ENCODE measurements at regions not wholly inside any gene's neighbourhood (a gene's known extent, or its start where the extent isn't known, plus 50 kb on each side); places are given as distances from the start of the nearest gene placed in this dataset.

- H3K36me3 ChIP-seq (ENCODE audit: insufficient read depth), result no peaks in the 10 kb centered on the region
- DNase-seq (ENCODE audit: extremely low spot score), result no peak
- H3K4me3 ChIP-seq (ENCODE audit: low read depth, low read length), result no peak overlapping the region
- no peaks in the 10 kb centered on the region for H3K4me1 ChIP-seq (ENCODE audit: insufficient read depth)
- 75% methylated on average over 13 of the region's 13 CpGs for WGBS
- no peak overlapping the region for H3K27ac ChIP-seq (ENCODE audit: low read depth)
Measured at GRCh38 chr3:193879099-193879863, 256.7 kb upstream of the HES1 start.

- no peak overlapping the region for H3K27ac ChIP-seq (ENCODE audit: low read depth)
- H3K4me1 ChIP-seq (ENCODE audit: insufficient read depth), result no peaks in the 10 kb centered on the region
- H3K36me3 ChIP-seq (ENCODE audit: insufficient read depth), result no peaks in the 10 kb centered on the region
- no peak overlapping the region for H3K4me3 ChIP-seq (ENCODE audit: low read depth, low read length)
- no peak for DNase-seq (ENCODE audit: extremely low spot score)
- 64% methylated on average over 1 of the region's 1 CpG for WGBS
Measured at GRCh38 chr3:193879864-193880242, 256.1 kb upstream of the HES1 start.

- no peak for DNase-seq (ENCODE audit: extremely low spot score)
- Histone ChIP-seq H3K4me3 (ENCODE audit: low read depth, low read length) (no peak overlapping the region), H3K36me3 (ENCODE audit: insufficient read depth) (no peaks in the 10 kb centered on the region), H3K4me1 (ENCODE audit: insufficient read depth) (no peaks in the 10 kb centered on the region), H3K27ac (ENCODE audit: low read depth) (no peak overlapping the region)
- 94% methylated on average over 6 of the region's 6 CpGs for WGBS
Measured at GRCh38 chr3:193882091-193882490, 253.9 kb upstream of the HES1 start.

GRCh38 chr3:193883551-193883950 is 252.4 kb upstream of the HES1 start:
- H3K36me3 ChIP-seq (ENCODE audit: insufficient read depth), result no peaks in the 10 kb centered on the region
- no peak for DNase-seq (ENCODE audit: extremely low spot score)
- 76% methylated on average over 3 of the region's 3 CpGs for WGBS
- H3K4me1 ChIP-seq (ENCODE audit: insufficient read depth), result no peaks in the 10 kb centered on the region
- no peak overlapping the region for H3K27ac ChIP-seq (ENCODE audit: low read depth)
- no peak overlapping the region for H3K4me3 ChIP-seq (ENCODE audit: low read depth, low read length)

GRCh38 chr3:193884027-193884426 is 251.9 kb upstream of the HES1 start:
- no peak for DNase-seq (ENCODE audit: extremely low spot score)
- Histone ChIP-seq H3K36me3 (ENCODE audit: insufficient read depth) (no peaks in the 10 kb centered on the region), H3K4me1 (ENCODE audit: insufficient read depth) (no peaks in the 10 kb centered on the region), H3K4me3 (ENCODE audit: low read depth, low read length) (no peak overlapping the region), H3K27ac (ENCODE audit: low read depth) (no peak overlapping the region)
- 77% methylated on average over 7 of the region's 7 CpGs for WGBS

- H3K36me3 ChIP-seq (ENCODE audit: insufficient read depth), result no peaks in the 10 kb centered on the region
- WGBS, result 88% methylated on average over 4 of the region's 4 CpGs
- H3K4me3 ChIP-seq (ENCODE audit: low read depth, low read length), result no peak overlapping the region
- H3K4me1 ChIP-seq (ENCODE audit: insufficient read depth), result no peaks in the 10 kb centered on the region
- DNase-seq (ENCODE audit: extremely low spot score), result no peak
- no peak overlapping the region for H3K27ac ChIP-seq (ENCODE audit: low read depth)
Measured at GRCh38 chr3:193884652-193885051, 251.3 kb upstream of the HES1 start.

GRCh38 chr3:193885832-193886231 is 250.1 kb upstream of the HES1 start:
- H3K36me3 ChIP-seq (ENCODE audit: insufficient read depth), result no peaks in the 10 kb centered on the region
- H3K27ac ChIP-seq (ENCODE audit: low read depth), result no peak overlapping the region
- no peak overlapping the region for H3K4me3 ChIP-seq (ENCODE audit: low read depth, low read length)
- peak; percentile 74 for DNase-seq (ENCODE audit: extremely low spot score)
- H3K4me1 ChIP-seq (ENCODE audit: insufficient read depth), result no peaks in the 10 kb centered on the region
- 79% methylated on average over 6 of the region's 6 CpGs for whole genome bisulfite sequencing

GRCh38 chr3:193890016-193890897 is 245.7 kb upstream of the HES1 start:
- no peak for DNase-seq (ENCODE audit: extremely low spot score)
- Histone ChIP-seq H3K4me3 (ENCODE audit: low read depth, low read length) (no peak overlapping the region), H3K36me3 (ENCODE audit: insufficient read depth) (no peaks in the 10 kb centered on the region), H3K27ac (ENCODE audit: low read depth) (no peak overlapping the region), H3K4me1 (ENCODE audit: insufficient read depth) (no peaks in the 10 kb centered on the region)
- WGBS, result 71% methylated on average over 12 of the region's 12 CpGs

- no peaks in the 10 kb centered on the region for H3K36me3 ChIP-seq (ENCODE audit: insufficient read depth)
- 77% methylated on average over 10 of the region's 10 CpGs for WGBS
- H3K4me1 ChIP-seq (ENCODE audit: insufficient read depth), result no peaks in the 10 kb centered on the region
- no peak for DNase-seq (ENCODE audit: extremely low spot score)
- H3K4me3 ChIP-seq (ENCODE audit: low read depth, low read length), result no peak overlapping the region
- H3K27ac ChIP-seq (ENCODE audit: low read depth), result no peak overlapping the region
Measured at GRCh38 chr3:193894121-193894863, 241.7 kb upstream of the HES1 start.

GRCh38 chr3:193895409-193895808 is 240.5 kb upstream of the HES1 start:
- no peak for DNase-seq (ENCODE audit: extremely low spot score)
- Histone ChIP-seq H3K4me3 (ENCODE audit: low read depth, low read length) (no peak overlapping the region), H3K36me3 (ENCODE audit: insufficient read depth) (no peaks in the 10 kb centered on the region), H3K27ac (ENCODE audit: low read depth) (no peak overlapping the region), H3K4me1 (ENCODE audit: insufficient read depth) (no peaks in the 10 kb centered on the region)
- WGBS, result 88% methylated on average over 4 of the region's 4 CpGs

- DNase-seq (ENCODE audit: extremely low spot score), result no peak
- 90% methylated on average over 7 of the region's 7 CpGs for WGBS
- Histone ChIP-seq H3K27ac (ENCODE audit: low read depth) (no peak overlapping the region), H3K36me3 (ENCODE audit: insufficient read depth) (no peaks in the 10 kb centered on the region), H3K4me1 (ENCODE audit: insufficient read depth) (no peaks in the 10 kb centered on the region), H3K4me3 (ENCODE audit: low read depth, low read length) (no peak overlapping the region)
Measured at GRCh38 chr3:193896419-193896818, 239.5 kb upstream of the HES1 start.

GRCh38 chr3:193897288-193897687 is 238.7 kb upstream of the HES1 start:
- 77% methylated on average over 10 of the region's 10 CpGs for WGBS
- no peak overlapping the region for H3K27ac ChIP-seq (ENCODE audit: low read depth)
- no peaks in the 10 kb centered on the region for H3K36me3 ChIP-seq (ENCODE audit: insufficient read depth)
- H3K4me1 ChIP-seq (ENCODE audit: insufficient read depth), result no peaks in the 10 kb centered on the region
- no peak overlapping the region for H3K4me3 ChIP-seq (ENCODE audit: low read depth, low read length)
- no peak for DNase-seq (ENCODE audit: extremely low spot score)

GRCh38 chr3:193897731-193898180 is 238.2 kb upstream of the HES1 start:
- H3K36me3 ChIP-seq (ENCODE audit: insufficient read depth), result no peaks in the 10 kb centered on the region
- H3K4me1 ChIP-seq (ENCODE audit: insufficient read depth), result no peaks in the 10 kb centered on the region
- DNase-seq (ENCODE audit: extremely low spot score), result no peak
- H3K27ac ChIP-seq (ENCODE audit: low read depth), result no peak overlapping the region
- H3K4me3 ChIP-seq (ENCODE audit: low read depth, low read length), result no peak overlapping the region
- WGBS, result 55% methylated on average over 10 of the region's 10 CpGs
